ENCODE measurements at regions not wholly inside any gene's neighbourhood (a gene's known extent, or its start where the extent isn't known, plus 50 kb on each side); places are given as distances from the start of the nearest gene placed in this dataset.

DNA sequence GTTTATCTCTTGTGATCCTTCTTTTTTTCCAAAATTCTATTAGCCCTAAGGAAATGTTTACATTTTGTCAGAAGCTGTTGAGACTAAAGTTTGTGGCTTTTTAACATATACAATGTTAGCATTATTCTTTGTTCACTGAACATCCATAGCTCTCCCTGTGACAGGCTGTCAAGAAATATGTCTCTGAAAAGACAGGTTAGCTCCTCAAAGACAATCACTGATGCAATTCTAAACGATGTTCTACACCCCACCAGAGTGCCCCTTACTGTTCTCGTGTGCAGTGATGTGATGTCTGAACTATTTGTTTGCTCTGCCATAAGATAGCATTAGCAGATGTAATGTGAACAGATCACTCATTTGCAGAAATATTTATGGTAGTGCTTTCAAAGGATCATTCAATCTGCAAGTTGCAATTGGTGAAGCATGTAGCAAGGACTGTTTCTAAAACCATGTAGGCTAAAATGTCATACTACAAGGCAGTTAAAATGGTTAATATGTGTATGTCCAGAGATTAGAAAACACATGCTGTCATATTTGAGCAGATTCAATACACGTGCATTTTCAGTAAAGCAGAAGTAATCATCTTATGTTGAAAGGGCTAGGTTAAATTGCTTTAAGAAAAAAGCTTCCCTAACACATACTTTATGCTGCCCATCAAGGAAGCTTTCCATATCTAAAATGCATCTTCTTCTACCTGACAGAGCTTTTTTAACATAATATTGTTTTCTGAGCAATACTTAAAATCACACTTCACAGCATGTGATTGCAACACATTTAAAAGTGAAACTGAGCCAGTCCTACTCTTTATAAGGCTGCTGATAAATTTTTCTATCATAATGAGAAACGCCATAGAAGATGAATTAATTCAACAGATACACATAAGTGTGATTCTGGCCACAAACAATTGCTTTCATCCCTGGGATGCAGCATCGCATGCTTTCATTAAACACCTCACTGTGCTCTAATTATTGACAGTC is 285.7 kb upstream of the UBE2E3 start:
- TF ChIP-seq CTCF (IDR thresholded peaks at IDR 0.05; ENCODE audit: poor library complexity, severe bottlenecking) (no peak), EP300 (conservative IDR thresholded peaks at IDR 0.05; ENCODE audit: poor library complexity, severe bottlenecking) (peak; percentile 99), EZH2 (IDR thresholded peaks at IDR 0.05; ENCODE audit: borderline replicate concordance, insufficient read depth, low read length, poor library complexity, severe bottlenecking) (no peak), MXI1 (conservative IDR thresholded peaks at IDR 0.05; ENCODE audit: poor library complexity, severe bottlenecking) (peak; percentile 44), POLR2AphosphoS5 (IDR thresholded peaks at IDR 0.05) (peak; percentile 100)

Measured in neural cell (in vitro differentiated cells).